HUES64 (cell line): ENCODE measurements at regions not wholly inside any gene's neighbourhood (a gene's known extent, or its start where the extent isn't known, plus 50 kb on each side); places are given as distances from the start of the nearest gene placed in this dataset.
"Not testable (repeated sequence)": the region's sequence is repeated elsewhere in the genome, so short reads cannot be mapped to it uniquely, and the experiment has no call there.

Experiments used
- H3K27ac ChIP-seq: 2 replicates; pipeline ENCODE4 v1.7.0; 2013; ENCODE audit warnings: low read depth, low read length, inconsistent platforms
- H3K27me3 ChIP-seq: 2 replicates; pipeline ENCODE4 v1.6.1; 2013; ENCODE audit warnings: mild to moderate bottlenecking, low read length; ENCODE audit not compliant: insufficient read depth
- H3K36me3 ChIP-seq: 2 replicates; pipeline ENCODE4 v1.6.1; 2013; ENCODE audit warnings: mild to moderate bottlenecking, low read length; ENCODE audit not compliant: insufficient read depth
- H3K4me1 ChIP-seq: 2 replicates; pipeline ENCODE4 v1.6.1; 2013; ENCODE audit warnings: mild to moderate bottlenecking, low read length, moderate library complexity; ENCODE audit not compliant: insufficient read depth
- H3K4me3 ChIP-seq: 2 replicates; pipeline ENCODE4 v1.5.1; 2013; ENCODE audit warnings: mild to moderate bottlenecking, low read length, moderate library complexity
- H3K9ac ChIP-seq: 2 replicates; pipeline ENCODE4 v1.6.1; 2013; ENCODE audit warnings: mild to moderate bottlenecking, low read depth, low read length
- H3K9me3 ChIP-seq: 2 replicates; pipeline ENCODE4 v1.6.1; 2013; ENCODE audit warnings: low read depth, low read length; ENCODE audit not compliant: insufficient read depth
- WGBS: fragments of 150-250, 120-280 bp; methylation state at CpG from one replicate; pipeline ENCODE4 v1.1.7; 2013; ENCODE audit warnings: missing lambda C conversion rate; 5-methylcytosine and 5-hydroxymethylcytosine counted together

DNA sequence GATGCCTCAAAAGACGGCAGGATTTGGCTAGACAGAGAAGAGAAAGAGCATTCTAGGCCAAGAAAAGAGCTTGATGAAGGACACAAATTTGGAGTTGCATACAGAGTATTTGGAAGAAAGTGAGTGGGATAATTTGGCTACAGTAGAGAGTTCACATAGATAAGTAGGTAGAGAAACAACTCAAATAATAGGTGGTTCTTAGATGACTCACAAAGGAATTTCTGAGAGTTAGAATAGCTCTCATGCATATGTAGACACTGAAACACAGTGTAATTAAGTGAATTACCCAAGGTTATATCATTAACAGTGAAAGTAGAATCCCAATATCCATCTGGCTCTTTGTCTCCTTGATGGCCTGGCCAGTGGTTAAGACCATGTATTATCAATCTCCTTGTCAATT lies 228.6 kb upstream of the DDI1 start:
- no peaks in the 10 kb centered on the region for H3K27me3 ChIP-seq
- H3K27ac ChIP-seq = no peak overlapping the region
- H3K4me1 ChIP-seq = peaks cover 14% of the 10 kb centered on the region
- 86% methylated on average over 1 of the region's 1 CpG for WGBS
- no peak overlapping the region for H3K9ac ChIP-seq
- no peaks in the 10 kb centered on the region for H3K9me3 ChIP-seq
- H3K4me3 ChIP-seq = no peak overlapping the region
- H3K36me3 ChIP-seq = no peaks in the 10 kb centered on the region

GRCh38 chr11:103808252-103808651 lies 228.2 kb upstream of the DDI1 start:
- H3K9me3 ChIP-seq = no peaks in the 10 kb centered on the region
- WGBS = 98% methylated on average over 3 of the region's 3 CpGs
- H3K4me3 ChIP-seq = no peak overlapping the region
- no peak overlapping the region for H3K27ac ChIP-seq
- peaks cover 19% of the 10 kb centered on the region for H3K4me1 ChIP-seq
- no peak overlapping the region for H3K9ac ChIP-seq
- H3K36me3 ChIP-seq = no peaks in the 10 kb centered on the region
- H3K27me3 ChIP-seq = no peaks in the 10 kb centered on the region

DNA sequence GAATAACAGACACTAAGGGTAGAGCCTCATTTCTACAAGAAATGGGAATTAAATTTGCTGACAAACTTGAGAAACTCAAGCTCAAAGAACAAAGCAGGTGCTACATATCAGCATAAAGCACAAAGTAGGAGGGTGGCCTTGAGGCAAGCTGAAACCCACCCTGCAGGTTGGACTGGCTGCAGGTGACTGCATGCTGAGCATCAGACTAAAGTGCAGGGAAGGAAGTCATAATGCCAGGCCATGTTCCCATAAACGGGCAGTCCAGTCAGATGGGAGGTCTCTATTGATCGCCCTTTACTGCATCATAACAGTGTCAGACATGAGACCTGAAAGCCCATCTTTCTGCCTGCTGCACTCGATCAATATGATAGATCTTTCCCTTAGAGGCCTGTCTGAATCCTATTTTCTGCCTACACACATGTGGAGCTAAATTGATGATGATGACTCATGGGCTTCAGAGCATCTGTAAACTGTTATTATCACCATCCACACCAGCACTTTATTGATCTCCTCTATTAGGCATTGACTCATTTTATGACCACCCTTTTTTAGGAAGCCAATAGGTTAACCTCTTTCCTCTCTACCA lies 224.5 kb upstream of the DDI1 start:
- no peak overlapping the region for H3K27ac ChIP-seq
- H3K4me1 ChIP-seq = peaks cover 20% of the 10 kb centered on the region
- no peaks in the 10 kb centered on the region for H3K27me3 ChIP-seq
- H3K36me3 ChIP-seq = no peaks in the 10 kb centered on the region
- 91% methylated on average over 3 of the region's 3 CpGs for WGBS
- no peak overlapping the region for H3K9ac ChIP-seq
- H3K4me3 ChIP-seq = no peak overlapping the region
- H3K9me3 ChIP-seq = no peaks in the 10 kb centered on the region

DNA sequence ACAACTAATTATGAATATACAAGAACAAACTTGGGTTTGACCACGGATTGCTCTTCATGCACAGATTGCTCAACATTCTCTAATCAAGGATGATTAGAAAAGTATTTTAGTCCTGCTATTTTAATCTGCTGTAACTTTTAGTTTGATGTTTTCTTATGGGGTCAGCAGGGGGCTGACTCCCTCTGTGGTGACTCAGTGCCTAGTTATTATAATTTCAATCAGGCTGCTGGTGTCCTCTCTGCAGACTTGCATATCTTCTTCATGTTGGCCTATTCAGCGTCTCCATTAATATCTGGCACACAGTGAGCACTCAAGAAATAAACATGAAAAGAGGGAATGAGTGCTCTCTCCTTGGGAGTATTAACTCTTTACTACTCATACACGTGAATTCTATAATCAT lies 223.8 kb upstream of the DDI1 start:
- Histone ChIP-seq H3K27ac (no peak overlapping the region), H3K9me3 (no peaks in the 10 kb centered on the region), H3K36me3 (no peaks in the 10 kb centered on the region), H3K27me3 (no peaks in the 10 kb centered on the region), H3K4me1 (peaks cover 20% of the 10 kb centered on the region), H3K4me3 (no peak overlapping the region), H3K9ac (no peak overlapping the region)
- WGBS = 71% methylated on average over 1 of the region's 3 CpGs

DNA sequence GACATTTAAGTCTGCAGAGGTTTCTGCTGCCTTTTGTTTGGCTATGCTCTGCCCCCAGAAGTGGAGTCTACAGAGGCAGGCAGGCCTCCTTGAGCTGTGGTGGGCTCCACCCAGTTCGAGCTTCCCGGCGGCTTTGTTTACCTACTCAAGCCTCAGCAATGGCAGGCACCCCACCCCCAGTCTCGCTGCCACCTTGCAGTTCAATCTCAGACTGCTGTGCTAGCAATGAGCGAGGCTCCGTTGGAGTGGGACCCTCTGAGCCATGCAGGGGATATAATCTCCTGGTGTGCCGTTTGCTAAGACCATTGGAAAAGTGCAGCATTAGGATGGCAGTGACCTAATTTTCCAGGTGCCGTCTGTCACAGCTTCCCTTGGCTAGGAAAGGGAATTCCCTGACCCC lies 216.1 kb upstream of the DDI1 start:
- WGBS = 92% methylated on average over 8 of the region's 8 CpGs
- H3K27ac ChIP-seq, H3K27me3 ChIP-seq, H3K4me3 ChIP-seq, H3K9ac ChIP-seq, H3K36me3 ChIP-seq, H3K4me1 ChIP-seq: not testable (repeated sequence)
- H3K9me3 ChIP-seq = peaks cover 12% of the 10 kb centered on the region

DNA sequence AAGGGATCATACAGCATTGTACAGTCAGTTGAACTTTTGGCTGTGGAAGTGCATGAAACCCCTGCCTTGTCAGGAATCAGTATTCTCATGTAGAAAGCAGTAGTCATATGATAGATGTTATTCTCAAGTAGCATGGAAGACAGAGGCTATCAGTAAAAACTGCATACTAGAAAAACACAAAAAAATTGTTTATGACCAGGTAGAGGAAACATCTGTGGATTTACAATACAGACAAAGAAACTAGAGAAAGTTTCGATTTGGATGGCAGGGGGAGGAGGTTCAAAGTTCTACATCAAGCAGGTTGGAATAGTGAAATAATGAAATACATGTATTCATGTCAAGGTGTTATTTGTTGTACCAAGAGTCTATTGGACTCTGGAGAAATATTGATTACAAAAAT lies 212.3 kb upstream of the DDI1 start:
- WGBS = 88% methylated on average over 1 of the region's 1 CpG
- H3K27me3 ChIP-seq = no peaks in the 10 kb centered on the region
- H3K9ac ChIP-seq = no peak overlapping the region
- H3K36me3 ChIP-seq = no peaks in the 10 kb centered on the region
- H3K27ac ChIP-seq = no peak overlapping the region
- no peaks in the 10 kb centered on the region for H3K4me1 ChIP-seq
- peaks cover 12% of the 10 kb centered on the region for H3K9me3 ChIP-seq
- H3K4me3 ChIP-seq = no peak overlapping the region

DNA sequence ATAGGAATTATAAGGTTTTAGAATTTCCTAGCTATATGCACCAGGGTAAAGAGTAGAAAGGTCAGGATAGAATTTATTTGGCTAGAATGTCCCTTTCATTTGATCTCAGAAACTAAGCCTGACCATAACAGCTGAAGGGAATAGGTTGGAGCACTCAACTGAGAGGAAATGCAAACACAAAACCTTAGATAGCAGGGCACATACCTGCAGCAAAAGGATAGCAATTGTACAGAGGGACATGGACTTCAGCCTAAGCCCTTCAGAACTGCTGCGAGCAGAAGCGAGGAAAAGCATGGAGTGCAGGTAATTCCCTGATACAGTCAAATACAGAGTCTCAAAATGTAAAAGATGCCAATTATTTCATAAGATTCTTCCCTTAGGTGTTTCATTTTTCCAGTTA lies 211.0 kb upstream of the DDI1 start:
- WGBS = 100% methylated on average over 2 of the region's 2 CpGs

GRCh38 chr11:103826856-103827255 lies 209.6 kb upstream of the DDI1 start:
- peaks cover 2% of the 10 kb centered on the region; the same call in 1 of the 2 replicates for H3K9me3 ChIP-seq
- 82% methylated on average over 1 of the region's 1 CpG for WGBS
- no peaks in the 10 kb centered on the region for H3K36me3 ChIP-seq
- H3K4me1 ChIP-seq = no peaks in the 10 kb centered on the region
- H3K27me3 ChIP-seq = no peaks in the 10 kb centered on the region
- no peak overlapping the region for H3K9ac ChIP-seq
- no peak overlapping the region for H3K27ac ChIP-seq
- H3K4me3 ChIP-seq = no peak overlapping the region

More for the DNA sequence above, 211.0 kb upstream of the DDI1 start:
- no peaks in the 10 kb centered on the region for H3K27me3 ChIP-seq
- peaks cover 11% of the 10 kb centered on the region for H3K9me3 ChIP-seq
- H3K36me3 ChIP-seq = no peaks in the 10 kb centered on the region
- H3K9ac ChIP-seq = no peak overlapping the region
- no peaks in the 10 kb centered on the region for H3K4me1 ChIP-seq
- H3K4me3 ChIP-seq = no peak overlapping the region
- no peak overlapping the region for H3K27ac ChIP-seq

- H3K4me3 ChIP-seq = no peak overlapping the region
- 94% methylated on average over 4 of the region's 4 CpGs for WGBS
Observed at GRCh38 chr11:103829596-103829995, 206.8 kb upstream of the DDI1 start.

DNA sequence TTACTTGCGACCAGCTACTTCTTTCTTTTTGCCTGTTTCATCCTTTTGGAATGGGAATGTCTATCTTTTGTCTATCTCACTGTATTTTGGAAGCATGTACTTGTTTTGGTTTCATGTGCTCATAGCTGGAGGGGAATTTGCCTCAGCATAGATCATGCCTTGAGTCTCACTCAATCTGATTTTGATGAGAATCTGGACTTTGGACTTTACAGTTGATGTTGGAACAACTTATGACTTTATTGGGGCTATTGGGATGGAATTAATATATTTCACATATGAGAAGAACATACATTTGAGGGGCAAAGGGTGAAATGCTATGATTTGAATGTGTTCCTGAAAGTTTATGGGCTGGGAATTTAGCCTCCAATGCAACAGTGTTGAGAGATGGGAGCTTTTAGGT lies 206.2 kb upstream of the DDI1 start:
- peaks cover 7% of the 10 kb centered on the region; the same call in 1 of the 2 replicates for H3K9me3 ChIP-seq
- H3K4me3 ChIP-seq = no peak overlapping the region
- 93% methylated on average over 1 of the region's 1 CpG for WGBS
- H3K4me1 ChIP-seq = no peaks in the 10 kb centered on the region
- H3K9ac ChIP-seq = no peak overlapping the region
- H3K36me3 ChIP-seq = no peaks in the 10 kb centered on the region
- H3K27me3 ChIP-seq = no peaks in the 10 kb centered on the region
- H3K27ac ChIP-seq = no peak overlapping the region

More at GRCh38 chr11:103829596-103829995, 206.8 kb upstream of the DDI1 start:
- H3K27me3 ChIP-seq = no peaks in the 10 kb centered on the region
- no peak overlapping the region for H3K9ac ChIP-seq
- no peaks in the 10 kb centered on the region for H3K36me3 ChIP-seq
- no peaks in the 10 kb centered on the region for H3K4me1 ChIP-seq
- no peak overlapping the region for H3K27ac ChIP-seq
- H3K9me3 ChIP-seq = peaks cover 7% of the 10 kb centered on the region; the same call in 1 of the 2 replicates

DNA sequence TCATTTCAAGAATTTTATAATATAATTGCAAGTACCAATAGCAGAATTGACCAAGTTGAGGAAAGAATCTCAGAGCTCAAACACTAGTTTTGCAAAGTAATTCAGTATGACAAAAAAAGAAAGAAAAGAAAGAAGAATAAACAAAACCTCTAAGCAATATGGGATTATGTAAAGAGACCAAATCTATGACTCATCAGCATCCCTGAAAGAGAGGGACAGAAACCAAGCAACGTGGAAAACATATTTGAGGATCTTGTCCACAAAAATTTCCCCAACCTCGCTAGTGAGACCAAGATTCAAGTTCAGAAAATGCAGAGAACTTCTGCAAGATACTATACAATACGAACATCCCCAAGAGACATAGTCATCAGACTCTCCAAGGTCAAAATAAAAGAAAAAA lies 203.7 kb upstream of the DDI1 start:
- Histone ChIP-seq H3K4me1 (no peaks in the 10 kb centered on the region), H3K36me3 (no peaks in the 10 kb centered on the region), H3K27me3 (no peaks in the 10 kb centered on the region), H3K4me3 (no peak overlapping the region), H3K27ac (no peak overlapping the region), H3K9ac (no peak overlapping the region), H3K9me3 (peaks cover 7% of the 10 kb centered on the region; the same call in 1 of the 2 replicates)
- 83% methylated on average over 3 of the region's 3 CpGs for WGBS

GRCh38 chr11:103842191-103842590 lies 194.2 kb upstream of the DDI1 start:
- Histone ChIP-seq H3K27ac (no peak overlapping the region), H3K4me3 (no peak overlapping the region), H3K9ac (no peak overlapping the region), H3K36me3 (no peaks in the 10 kb centered on the region), H3K4me1 (no peaks in the 10 kb centered on the region), H3K27me3 (no peaks in the 10 kb centered on the region), H3K9me3 (no peaks in the 10 kb centered on the region)
- 93% methylated on average over 6 of the region's 6 CpGs for WGBS
